GM21825 (cell line): ENCODE measurements at regions not wholly inside any gene's neighbourhood (a gene's known extent, or its start where the extent isn't known, plus 50 kb on each side); places are given as distances from the start of the nearest gene placed in this dataset.

Source experiments
- ATAC-seq: cut with Tn5 transposase; IDR thresholded peaks from one replicate; pipeline ENCODE4 v1.9.1; 2021; ENCODE audit warnings: mild to moderate bottlenecking, moderate library complexity; ENCODE audit not compliant: unreplicated experiment

- ATAC-seq, result no peak
These were observed 60.3 kb upstream of the GREM2 start for GRCh38 chr1:240672132-240672811.

DNA sequence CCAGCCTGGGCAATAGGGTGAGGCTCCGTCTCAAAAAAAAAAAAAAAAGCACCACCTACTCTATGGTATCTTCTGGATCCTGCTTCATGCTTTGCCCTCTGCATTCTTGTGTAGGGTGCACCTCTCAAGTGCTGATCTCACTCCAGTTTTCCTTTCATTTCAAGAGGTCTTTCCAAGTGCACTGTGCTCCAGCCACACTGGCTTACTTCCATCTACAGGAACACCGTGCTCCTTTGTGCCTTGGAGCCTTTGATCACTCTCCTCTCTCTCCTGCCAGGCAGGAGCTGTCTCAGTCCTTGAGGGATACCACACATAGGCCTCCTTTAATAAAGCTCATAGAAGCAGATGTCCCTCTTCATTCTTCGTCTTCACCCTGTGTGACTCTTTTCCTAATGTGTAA is 55.4 kb upstream of the GREM2 start:
- no peak for ATAC-seq

DNA sequence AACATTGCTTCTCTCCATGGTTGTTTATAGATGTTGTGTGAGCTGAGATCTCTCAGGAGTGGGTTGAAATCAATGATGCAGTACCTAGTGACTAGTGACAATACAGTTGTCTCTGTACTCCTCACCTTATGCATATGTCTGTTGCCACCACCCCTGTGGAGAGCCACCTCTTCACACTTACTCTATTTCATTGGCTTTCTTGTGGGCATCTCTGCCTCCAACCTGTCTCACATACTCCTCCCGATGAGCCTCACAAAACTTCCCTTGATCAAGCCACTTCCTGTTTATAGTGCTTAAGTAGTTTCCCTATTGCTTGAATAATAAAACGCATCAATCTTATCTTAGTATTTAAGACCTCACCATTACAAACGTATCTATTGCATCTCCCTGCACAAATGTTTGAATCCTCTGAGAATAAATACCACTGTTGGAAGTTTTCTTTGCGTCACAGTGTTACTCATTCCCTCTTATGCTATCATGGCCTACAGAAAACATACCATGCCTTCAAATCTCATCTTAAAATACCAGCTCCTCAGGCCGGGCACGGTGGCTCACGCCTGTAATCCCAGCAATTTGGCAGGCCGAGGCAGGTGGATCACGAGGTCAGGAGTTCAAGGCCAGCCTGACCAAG is 54.7 kb upstream of the GREM2 start:
- ATAC-seq, result no peak

- ATAC-seq, result no peak
These were observed 51.4 kb upstream of the GREM2 start for GRCh38 chr1:240663169-240663879.
